NCI-H510A treated with DMSO at 0.1 percent for 48 hours (cell line): ENCODE measurements at regions not wholly inside any gene's neighbourhood (a gene's known extent, or its start where the extent isn't known, plus 50 kb on each side); places are given as distances from the start of the nearest gene placed in this dataset.

Source experiments
- DNase-seq: peaks from one replicate; lab custom pipeline; 2025; lab: John Stamatoyannopoulos, UW

DNA sequence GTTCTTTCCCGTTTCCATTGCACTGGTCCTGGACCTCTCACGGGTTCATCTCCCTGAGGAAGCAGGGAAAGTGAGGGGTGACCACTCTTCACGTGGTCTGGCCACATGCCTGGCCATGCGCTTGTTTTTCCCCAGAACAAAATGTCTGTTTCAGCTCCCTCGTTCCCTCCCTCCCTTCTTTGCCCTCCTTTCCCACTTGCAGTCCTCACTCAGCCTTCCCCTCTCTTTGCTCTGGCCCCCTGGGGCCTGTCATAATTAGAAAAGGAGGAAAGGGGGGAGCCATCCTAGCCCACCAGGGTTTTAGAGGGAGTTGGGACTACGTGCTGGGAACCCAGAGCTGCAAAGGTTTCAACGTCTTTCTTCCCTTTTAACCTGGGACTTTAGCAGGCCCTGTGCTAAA lies 52.8 kb upstream of the CADM1 start:
- DNase-seq = no peak

DNA sequence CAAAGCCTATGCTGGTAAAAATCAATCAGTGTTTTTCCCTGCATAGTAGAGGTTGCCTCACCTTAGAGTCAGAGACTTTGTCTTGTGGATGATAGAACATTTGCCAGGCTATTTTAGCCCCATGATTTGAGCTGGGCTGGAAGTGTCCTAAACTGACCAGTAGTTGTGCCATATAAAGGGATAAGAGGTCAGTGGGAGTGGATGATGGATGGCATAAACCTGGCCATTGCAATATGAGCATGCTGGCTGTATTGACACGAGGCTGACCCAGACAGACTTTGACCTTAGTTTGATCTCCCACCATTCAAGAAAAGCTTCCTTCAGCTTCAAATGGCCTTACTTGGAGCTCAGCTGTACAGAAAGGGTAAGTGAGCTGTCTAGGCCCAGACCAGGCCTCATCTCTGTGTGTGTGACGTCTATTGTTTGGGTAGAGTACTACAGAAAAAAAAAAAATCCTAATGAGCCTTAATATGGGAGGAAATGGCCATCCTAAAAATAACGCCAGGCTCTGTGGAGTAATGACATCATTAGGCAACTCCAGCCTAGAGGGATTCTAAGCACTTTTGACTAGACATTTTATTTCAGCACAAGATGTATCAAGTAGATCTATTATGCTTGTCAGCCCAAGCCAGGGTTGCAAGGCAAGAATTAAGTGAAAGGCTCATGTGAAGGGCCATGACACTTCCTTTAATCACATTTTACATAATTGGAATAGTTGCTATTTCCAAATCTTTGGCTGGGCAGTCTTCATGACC lies 51.3 kb upstream of the CADM1 start:
- DNase-seq = no peak
